ENCODE measurements at regions not wholly inside any gene's neighbourhood (a gene's known extent, or its start where the extent isn't known, plus 50 kb on each side); places are given as distances from the start of the nearest gene placed in this dataset.
A peak's percentile ranks its signal among the peaks of the same experiment; 100 is the strongest.

- no peak for DNase-seq
Observed at GRCh38 chr15:69940441-69941300, 157.0 kb downstream of the TLE3 start.

DNA sequence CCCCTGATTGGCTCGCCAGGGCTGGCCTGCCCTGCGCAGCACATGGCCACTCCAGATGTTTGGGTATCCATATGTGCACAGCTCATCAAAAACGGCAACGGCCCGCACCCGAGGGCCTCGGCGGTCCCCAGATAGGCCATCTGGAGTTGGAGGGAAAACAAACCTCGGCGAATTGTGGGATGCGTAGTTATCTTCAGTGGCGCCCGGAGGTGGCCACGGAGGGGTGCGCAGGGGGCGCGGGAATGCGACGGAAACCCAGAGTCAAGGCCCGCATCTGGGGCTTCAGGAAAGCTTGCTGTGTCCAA lies 156.5 kb downstream of the TLE3 start:
- DNase-seq, result no peak

GRCh38 chr15:69941706-69942495 lies 155.8 kb downstream of the TLE3 start:
- no peak for DNase-seq

DNA sequence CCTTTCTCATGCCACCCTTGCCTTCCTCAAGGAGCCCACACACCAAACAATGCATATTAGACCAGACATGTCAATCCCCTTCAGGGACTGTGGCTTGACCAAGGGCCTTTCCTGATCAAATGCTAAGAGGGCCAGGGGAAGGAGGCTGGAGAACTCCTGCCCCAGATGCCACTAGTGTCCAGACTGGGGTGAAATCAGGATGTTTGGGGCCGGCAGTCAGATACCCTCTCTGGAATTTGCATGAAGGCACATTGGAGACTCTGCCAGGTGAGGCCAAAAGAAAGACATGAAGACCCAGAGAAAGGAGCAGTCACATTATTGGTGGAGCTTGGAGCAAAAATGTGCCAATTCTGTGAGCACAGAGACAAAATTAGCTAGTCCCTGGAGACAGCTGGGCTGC lies 154.1 kb downstream of the TLE3 start:
- DNase-seq, result no peak

DNA sequence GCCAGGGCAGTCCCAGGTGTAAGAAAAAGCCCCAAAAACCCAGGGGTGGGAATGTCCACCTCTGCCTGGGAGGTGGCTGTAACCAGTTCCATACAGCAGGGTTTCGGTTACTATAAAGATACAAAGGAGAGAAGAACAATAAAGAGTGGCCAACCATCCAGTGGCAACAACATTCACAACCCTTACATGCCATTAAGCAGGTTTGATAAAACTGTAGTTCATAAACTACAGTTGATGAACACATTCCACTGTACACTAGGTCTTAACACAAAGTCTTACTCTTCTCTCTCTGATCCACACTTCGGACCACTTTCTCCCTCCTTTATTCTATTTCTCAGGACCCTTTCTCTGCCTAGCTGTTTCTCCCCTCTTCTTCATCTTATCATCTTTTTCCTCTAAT lies 152.0 kb downstream of the TLE3 start:
- DNase-seq, result no peak

- DNase-seq, result no peak
Observed at GRCh38 chr15:69946870-69947269, 150.8 kb downstream of the TLE3 start.

GRCh38 chr15:69947394-69947793 lies 150.3 kb downstream of the TLE3 start:
- DNase-seq, result no peak

- no peak for DNase-seq
Observed at GRCh38 chr15:69949485-69949884, 148.2 kb downstream of the TLE3 start.

DNA sequence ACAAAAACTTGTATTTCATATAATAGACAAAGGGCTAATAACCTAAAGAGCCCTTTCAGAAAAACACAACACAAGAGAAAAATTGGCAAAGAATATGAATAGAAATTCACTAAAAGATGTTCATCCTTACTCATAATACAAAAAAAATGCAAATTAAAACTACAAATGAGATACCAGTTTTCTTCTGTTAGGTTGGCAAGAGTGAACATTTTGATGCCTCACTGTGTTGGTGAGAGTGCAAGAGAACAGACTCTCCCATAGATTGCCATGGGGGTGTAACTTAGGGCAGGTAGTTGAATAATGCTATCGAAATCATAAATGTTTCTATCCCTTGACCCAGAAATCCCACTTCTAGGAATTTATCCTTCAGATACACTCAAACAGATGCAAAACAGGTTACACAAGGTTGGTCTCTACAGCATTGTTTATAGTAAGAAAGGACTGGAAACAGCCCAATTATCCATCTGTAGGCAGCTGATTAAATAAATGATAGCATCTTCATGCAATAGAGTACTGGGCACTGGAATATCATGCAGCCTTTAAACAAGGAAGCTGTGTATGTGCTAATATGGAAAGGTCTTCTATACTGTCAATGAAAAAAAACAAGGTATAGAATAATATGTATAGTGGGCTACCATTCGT lies 146.3 kb downstream of the TLE3 start:
- no peak for DNase-seq

DNA sequence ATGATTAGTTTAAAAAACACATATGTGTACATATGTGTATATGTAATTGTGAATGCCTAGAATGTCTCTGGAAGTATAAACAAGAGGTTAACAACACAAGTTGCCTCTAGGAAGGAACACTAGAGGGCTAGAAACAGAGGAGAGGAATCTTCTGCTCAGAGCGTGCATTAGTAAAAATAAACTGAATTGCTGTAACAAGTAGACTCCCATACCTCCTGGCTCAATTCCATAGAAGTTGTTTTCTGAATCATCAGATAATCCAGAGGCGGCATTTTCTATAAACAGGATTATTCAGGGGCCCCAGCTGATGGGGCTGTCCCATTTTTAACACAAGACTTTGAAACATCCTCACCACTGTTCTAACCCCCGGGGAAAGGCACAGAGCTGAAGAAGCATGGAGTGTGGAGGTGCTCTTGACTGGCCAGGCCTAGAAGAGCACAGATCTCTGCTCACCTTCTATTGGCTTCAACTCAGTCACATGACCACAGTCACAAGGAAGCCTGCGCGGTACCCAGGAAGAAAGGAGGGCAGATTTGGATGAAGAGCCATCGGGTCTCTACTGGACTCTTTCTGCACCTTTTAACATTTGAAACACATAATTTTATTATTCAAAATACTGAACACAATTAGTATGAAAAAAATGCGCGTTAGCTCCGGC lies 145.7 kb downstream of the TLE3 start:
- no peak for DNase-seq

DNA sequence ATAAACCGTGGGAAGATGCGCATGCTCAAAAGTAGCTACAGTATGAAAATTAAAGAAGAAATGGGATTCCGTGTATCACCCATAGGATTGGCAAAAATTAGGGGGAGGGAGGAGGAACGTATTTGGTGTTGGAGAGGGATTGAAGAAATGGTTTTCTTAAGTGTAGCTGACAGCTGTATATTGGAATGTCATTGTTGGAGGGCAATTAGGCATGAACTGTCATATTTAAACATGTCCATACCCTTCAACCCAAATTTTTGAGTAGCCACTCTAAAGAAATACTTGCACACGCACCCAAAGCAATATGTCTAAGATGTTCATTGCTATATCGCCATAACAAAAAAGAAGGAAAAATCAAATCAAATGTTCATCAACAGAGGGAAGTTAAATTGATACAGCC lies 144.7 kb downstream of the TLE3 start:
- DNase-seq, result no peak

DNA sequence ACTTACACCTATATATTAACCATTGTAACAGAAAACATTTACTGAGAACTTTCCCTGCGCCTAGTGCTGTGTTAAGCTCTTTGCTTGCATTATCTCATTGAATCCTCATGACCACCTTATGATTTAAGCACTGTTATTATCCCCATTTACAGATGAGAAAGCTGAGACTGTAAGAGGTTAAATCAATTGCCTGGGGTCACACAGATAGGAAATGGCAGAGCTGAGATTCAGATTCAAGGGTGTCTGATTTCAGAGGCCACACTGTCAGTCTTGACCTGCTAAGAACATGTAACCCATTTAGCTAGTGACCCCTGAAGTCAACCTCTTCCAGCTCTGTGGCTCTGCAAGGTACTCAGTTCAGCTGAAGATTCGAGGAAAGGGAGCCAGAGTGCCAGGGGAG lies 143.9 kb downstream of the TLE3 start:
- DNase-seq, result no peak

DNA sequence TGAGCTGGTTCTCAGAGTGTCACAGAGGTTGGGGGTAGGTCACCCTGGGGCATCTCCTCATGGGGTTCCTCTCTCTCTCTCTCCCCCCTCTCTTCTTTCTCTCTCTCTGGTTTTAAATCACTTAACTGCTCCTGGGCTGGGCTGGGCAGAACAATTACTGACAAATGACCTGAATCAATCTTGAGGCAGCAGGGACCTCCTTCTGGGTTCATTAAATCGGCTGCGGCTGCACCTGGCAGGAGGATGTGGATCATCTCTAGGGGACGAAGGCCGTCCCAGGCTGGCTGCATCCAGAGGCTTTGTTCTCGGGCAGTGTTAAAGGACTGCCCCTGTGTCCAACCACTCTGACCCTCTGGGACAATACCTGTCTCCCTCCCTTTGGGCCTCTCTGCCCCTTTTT lies 143.1 kb downstream of the TLE3 start:
- DNase-seq, result no peak

GRCh38 chr15:69955240-69955894 lies 142.3 kb downstream of the TLE3 start:
- no peak for DNase-seq

DNA sequence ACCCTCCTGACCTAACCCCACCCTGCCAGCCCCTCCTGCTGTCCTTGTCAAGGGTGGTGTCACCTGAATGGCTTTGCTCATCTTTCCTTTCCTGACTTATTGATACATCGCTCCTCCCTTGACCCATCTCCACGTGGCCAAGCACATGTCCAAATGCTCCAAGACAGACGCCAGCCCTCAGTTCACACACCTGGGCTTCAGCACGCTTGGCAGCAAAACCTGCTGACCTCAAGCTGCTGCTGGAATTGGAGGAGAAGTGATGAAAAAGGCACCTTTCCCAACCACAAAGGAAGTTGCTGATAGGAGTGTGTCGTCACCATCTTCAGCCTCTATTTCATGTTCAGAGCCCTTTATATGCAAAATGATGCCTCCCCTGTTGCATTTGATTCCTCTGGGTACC lies 141.3 kb downstream of the TLE3 start:
- no peak for DNase-seq

- DNase-seq, result no peak
Observed at GRCh38 chr15:69957175-69957574, 140.5 kb downstream of the TLE3 start.

DNA sequence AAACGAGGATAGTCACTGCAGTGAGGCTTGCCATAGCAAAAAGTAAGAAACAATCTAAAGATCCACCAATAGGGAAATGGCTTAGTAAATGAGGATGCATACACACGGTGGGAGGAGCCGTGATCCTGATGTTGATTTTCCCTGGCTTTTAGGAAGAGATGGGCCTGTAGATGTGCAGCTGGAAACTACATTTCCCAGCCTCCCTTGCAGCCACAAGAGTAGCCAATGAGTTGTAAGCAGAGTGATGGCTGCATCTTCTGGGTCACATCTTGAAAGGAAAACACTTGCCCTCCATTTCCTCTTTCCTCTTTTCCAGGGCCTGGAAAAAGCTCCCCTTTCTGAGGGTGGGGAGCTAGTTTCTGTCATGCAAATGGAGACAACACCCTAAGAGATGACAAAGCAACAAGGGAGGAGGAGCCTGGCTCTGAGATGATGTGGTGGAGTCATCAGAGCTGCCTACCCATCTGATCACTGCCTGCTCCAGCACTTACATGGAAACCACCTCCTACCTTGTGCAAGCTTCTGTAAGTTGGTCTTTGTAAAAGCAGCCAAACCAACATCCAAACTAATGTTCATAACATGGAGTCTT lies 139.1 kb downstream of the TLE3 start:
- no peak for DNase-seq

DNA sequence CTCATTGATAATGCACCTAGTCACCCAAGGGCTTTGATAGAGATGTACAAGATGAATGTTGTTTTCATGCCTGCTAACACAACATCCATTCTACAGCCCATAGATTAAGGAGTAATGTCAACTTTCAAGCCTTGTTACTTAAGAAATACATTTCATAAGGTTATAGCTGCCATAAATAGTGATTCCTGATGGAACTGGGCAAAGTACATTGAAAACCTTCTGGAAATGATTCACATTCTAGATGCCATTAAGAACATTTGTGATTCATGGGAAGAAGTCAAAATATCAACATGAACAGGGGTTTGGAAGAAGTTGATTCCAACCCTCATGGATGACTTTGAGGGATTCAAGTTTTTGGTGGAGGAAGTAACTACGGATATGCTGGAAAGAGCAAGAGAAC lies 135.2 kb downstream of the TLE3 start:
- DNase-seq, result no peak

- no peak for DNase-seq
Observed at GRCh38 chr15:69963385-69963784, 134.3 kb downstream of the TLE3 start.

GRCh38 chr15:69971771-69972170 lies 125.9 kb downstream of the TLE3 start:
- no peak for DNase-seq

DNA sequence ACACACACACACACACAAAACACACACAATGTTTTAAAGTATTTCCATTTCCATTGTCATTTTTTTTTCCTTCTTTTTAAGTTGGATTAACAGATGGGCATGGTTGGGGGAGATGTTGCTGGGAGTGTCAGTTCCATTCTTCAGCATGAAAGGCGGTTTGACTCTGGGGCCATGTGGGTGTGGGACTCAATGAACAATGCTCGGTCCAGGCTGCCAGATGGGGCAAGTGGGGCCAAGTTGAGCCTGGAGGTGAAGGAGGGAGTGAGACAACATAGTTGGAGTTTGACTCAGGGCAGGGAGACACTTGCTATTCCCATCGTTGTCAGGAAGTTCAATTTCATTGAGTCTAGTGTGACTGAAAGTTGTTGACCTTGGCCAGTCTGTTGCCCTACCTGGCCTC lies 125.3 kb downstream of the TLE3 start:
- no peak for DNase-seq

- peak; percentile 23 for DNase-seq
Observed at GRCh38 chr15:69973102-69973714, 124.5 kb downstream of the TLE3 start.
